Panc1 (cell line): ENCODE measurements at regions not wholly inside any gene's neighbourhood (a gene's known extent, or its start where the extent isn't known, plus 50 kb on each side); places are given as distances from the start of the nearest gene placed in this dataset.

Experiments
- ATAC-seq: fragments of 200-7000 bp; cut with Tn5 transposase; 2 replicates; pipeline ENCODE4 v1.9.1; 2020; ENCODE audit warnings: mild to moderate bottlenecking, moderate library complexity
- BruUV-seq: library from RNA; stranded (reverse); fragments of 400-500 nt; replicated peaks from 2 replicates; lab custom pipeline; 2021; lab: Mats Ljungman, UMichigan
- CTCF ChIA-PET: fragments of 300-600 bp; sonication (Branson Sonifier 250); formaldehyde crosslinking; loops from one replicate; lab custom pipeline; 2022; ENCODE audit warnings: antibody characterized with exemption; lab: Charles Lee
- POLR2A ChIA-PET: fragments of 300-600 bp; sonication (Branson Sonifier 250); formaldehyde crosslinking; loops from one replicate; lab custom pipeline; 2022; ENCODE audit warnings: antibody characterized with exemption; lab: Charles Lee
- DNase-seq: peaks from one replicate; pipeline ENCODE4 v3.0.0-alpha.2; 2010; ENCODE audit warnings: low read depth, low spot score
- H3K27ac ChIP-seq: 2 replicates; pipeline ENCODE4 v1.5.1; 2011; ENCODE audit warnings: mild to moderate bottlenecking, low read length, inconsistent platforms
- H3K27me3 ChIP-seq: fragments of 200-500 bp; sonication (Bioruptor generic); 2 replicates; pipeline ENCODE4 v1.6.0; 2014; ENCODE audit warnings: low read length, inconsistent platforms; ENCODE audit not compliant: control insufficient read depth, insufficient read depth
- H3K36me3 ChIP-seq: fragments of 200-500 bp; sonication (Bioruptor generic); 2 replicates; pipeline ENCODE4 v1.5.1; 2014; ENCODE audit warnings: inconsistent platforms, mild to moderate bottlenecking, low read length, moderate library complexity; ENCODE audit not compliant: control insufficient read depth, insufficient read depth
- H3K4me1 ChIP-seq: 2 replicates; pipeline ENCODE4 v1.5.1; 2011; ENCODE audit warnings: inconsistent platforms, mild to moderate bottlenecking, low read length, moderate library complexity; ENCODE audit not compliant: control insufficient read depth, insufficient read depth
- H3K4me3 ChIP-seq, 2 experiments: 2 replicates each; pipeline ENCODE4 v1.5.1; 2011 to 2012; ENCODE audit warnings: low read depth in 2 of 2, low read length in 2 of 2, mild to moderate bottlenecking in 2 of 2, inconsistent platforms in 1 of 2, moderate library complexity in 1 of 2
- H3K9me3 ChIP-seq: fragments of 200-500 bp; sonication (Bioruptor generic); 2 replicates; pipeline ENCODE4 v1.5.1; 2014; ENCODE audit warnings: low read depth, mild to moderate bottlenecking, inconsistent platforms, low read length, moderate library complexity; ENCODE audit not compliant: control insufficient read depth, insufficient read depth
- POLR2AphosphoS5 ChIP-seq: IDR thresholded peaks from 2 replicates; pipeline ENCODE4 v1.6.1; 2012; ENCODE audit warnings: mild to moderate bottlenecking, low read depth, low read length, moderate library complexity
- SIN3A ChIP-seq: IDR thresholded peaks from 2 replicates; pipeline ENCODE4 v1.6.1; 2012; ENCODE audit warnings: low read depth, mild to moderate bottlenecking, low read length, moderate library complexity, borderline replicate concordance; ENCODE audit not compliant: insufficient read depth
- TCF7L2 ChIP-seq: IDR thresholded peaks from 2 replicates; pipeline ENCODE4 v1.6.1; 2011; ENCODE audit warnings: mild to moderate bottlenecking, low read depth, low read length, inconsistent platforms
- in situ Hi-C: cut with HindIII; loops from 2 replicates; pipeline ENCODE4 v1.10.0; 2016; ENCODE audit warnings: low sequenced_read_pairs, low pct_unique_long_range_greater_than_20kb
- intact Hi-C: fragments of 100-400 bp; cut with micrococcal nuclease; formaldehyde crosslinking; loops from one replicate; pipeline ENCODE4 v1.10.0; 2022; ENCODE audit not compliant: unreplicated experiment
- TF ChIP-seq, protein P1 (sequence below), 2 experiments: IDR thresholded peaks; 2 replicates each; pipeline ENCODE4 v1.6.1; 2011 to 2012; ENCODE audit warnings: low read depth in 2 of 2, control low read depth in 1 of 2, low read length in 1 of 2, mild to moderate bottlenecking in 1 of 2, moderate library complexity in 1 of 2; ENCODE audit not compliant: insufficient read depth in 1 of 2
- TF ChIP-seq, protein P2 (sequence below): fragments of 450-650 bp; IDR thresholded peaks from 2 replicates; pipeline ENCODE4 v1.5.1; 2017; ENCODE audit warnings: mild to moderate bottlenecking

DNA sequence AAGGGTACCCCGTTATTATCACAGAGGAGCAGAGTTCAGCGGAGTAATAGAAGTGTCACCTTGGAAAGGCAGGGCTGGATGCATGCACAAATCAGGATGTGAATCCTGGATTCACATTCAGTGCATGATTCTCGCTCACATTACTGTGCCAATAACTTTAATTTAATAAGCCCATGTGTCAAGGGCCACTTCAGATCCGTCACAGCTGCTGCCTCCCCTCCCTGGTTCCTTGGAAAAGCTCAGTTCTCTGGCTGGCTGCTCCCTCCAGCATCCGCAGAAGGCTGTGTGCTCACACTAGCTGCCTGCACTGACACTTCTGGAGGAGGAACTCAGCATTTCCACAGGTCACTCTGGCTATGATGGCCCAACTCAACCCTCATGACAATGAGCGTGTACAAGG is 256.8 kb upstream of the ADAMTS16 start:
- no peaks in the 10 kb centered on the region for H3K9me3 ChIP-seq
- ChIA-PET CTCF (no interaction called here), POLR2A (no interaction called here)
- in situ Hi-C loops (no loop called here), intact Hi-C loops (no loop called here)
- BruUV-seq, result no TSS peak
- TF ChIP-seq, protein P1, sequence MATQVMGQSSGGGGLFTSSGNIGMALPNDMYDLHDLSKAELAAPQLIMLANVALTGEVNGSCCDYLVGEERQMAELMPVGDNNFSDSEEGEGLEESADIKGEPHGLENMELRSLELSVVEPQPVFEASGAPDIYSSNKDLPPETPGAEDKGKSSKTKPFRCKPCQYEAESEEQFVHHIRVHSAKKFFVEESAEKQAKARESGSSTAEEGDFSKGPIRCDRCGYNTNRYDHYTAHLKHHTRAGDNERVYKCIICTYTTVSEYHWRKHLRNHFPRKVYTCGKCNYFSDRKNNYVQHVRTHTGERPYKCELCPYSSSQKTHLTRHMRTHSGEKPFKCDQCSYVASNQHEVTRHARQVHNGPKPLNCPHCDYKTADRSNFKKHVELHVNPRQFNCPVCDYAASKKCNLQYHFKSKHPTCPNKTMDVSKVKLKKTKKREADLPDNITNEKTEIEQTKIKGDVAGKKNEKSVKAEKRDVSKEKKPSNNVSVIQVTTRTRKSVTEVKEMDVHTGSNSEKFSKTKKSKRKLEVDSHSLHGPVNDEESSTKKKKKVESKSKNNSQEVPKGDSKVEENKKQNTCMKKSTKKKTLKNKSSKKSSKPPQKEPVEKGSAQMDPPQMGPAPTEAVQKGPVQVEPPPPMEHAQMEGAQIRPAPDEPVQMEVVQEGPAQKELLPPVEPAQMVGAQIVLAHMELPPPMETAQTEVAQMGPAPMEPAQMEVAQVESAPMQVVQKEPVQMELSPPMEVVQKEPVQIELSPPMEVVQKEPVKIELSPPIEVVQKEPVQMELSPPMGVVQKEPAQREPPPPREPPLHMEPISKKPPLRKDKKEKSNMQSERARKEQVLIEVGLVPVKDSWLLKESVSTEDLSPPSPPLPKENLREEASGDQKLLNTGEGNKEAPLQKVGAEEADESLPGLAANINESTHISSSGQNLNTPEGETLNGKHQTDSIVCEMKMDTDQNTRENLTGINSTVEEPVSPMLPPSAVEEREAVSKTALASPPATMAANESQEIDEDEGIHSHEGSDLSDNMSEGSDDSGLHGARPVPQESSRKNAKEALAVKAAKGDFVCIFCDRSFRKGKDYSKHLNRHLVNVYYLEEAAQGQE (IDR thresholded peaks at IDR 0.05; ENCODE audit: insufficient read depth in 1 of 2, low read depth in 2 of 2, low read length in 1 of 2), result no peak
- TF ChIP-seq SIN3A (no peak), TCF7L2 (no peak), POLR2AphosphoS5 (no peak)
- TF ChIP-seq, protein P2, sequence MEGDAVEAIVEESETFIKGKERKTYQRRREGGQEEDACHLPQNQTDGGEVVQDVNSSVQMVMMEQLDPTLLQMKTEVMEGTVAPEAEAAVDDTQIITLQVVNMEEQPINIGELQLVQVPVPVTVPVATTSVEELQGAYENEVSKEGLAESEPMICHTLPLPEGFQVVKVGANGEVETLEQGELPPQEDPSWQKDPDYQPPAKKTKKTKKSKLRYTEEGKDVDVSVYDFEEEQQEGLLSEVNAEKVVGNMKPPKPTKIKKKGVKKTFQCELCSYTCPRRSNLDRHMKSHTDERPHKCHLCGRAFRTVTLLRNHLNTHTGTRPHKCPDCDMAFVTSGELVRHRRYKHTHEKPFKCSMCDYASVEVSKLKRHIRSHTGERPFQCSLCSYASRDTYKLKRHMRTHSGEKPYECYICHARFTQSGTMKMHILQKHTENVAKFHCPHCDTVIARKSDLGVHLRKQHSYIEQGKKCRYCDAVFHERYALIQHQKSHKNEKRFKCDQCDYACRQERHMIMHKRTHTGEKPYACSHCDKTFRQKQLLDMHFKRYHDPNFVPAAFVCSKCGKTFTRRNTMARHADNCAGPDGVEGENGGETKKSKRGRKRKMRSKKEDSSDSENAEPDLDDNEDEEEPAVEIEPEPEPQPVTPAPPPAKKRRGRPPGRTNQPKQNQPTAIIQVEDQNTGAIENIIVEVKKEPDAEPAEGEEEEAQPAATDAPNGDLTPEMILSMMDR, result no peak
- ATAC-seq (no peak), DNase-seq (no peak)
- H3K36me3 ChIP-seq, result no peaks in the 10 kb centered on the region
- no peaks in the 10 kb centered on the region for H3K4me1 ChIP-seq
- H3K27me3 ChIP-seq, result no peaks in the 10 kb centered on the region
- no peak overlapping the region for H3K27ac ChIP-seq
- H3K4me3 ChIP-seq, result no peak overlapping the region

DNA sequence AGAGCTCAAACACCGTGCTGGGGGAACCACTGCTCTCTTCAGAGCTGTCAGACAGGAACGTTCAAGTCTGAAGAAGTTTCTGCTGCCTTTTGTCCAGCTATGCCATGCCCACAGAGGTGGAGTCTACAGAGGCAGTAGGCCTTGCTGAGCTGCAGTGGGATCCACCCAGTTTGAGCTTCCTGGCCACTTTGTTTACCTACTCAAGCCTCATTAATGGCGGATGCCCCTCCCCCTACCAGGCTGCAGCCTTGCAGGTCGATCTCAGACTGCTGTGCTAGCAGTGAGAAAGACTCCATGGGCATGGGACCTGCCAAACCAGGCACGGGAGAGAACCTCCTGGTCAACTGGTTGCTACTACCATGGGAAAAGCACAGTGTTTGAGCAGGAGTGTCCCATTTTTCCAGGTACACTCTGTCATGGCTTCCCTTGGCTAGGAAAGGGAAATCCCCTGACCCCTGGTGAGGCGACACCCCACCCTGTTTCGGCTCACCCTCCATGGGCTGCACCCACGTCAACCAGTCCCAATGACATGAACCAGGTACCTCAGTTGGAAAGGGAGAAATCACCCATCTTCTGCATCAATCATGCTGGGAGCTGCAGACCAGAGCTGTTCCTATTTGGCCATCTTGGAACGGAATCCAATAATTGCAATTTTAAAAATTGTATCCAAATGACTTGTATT is 246.9 kb upstream of the ADAMTS16 start:
- CTCF ChIA-PET, result no interaction called here
- TF ChIP-seq TCF7L2, result no peak
- TF ChIP-seq SIN3A, result no peak
- no peak for TF ChIP-seq POLR2AphosphoS5
- POLR2A ChIA-PET, result no interaction called here
- intact Hi-C loops (no loop called here), in situ Hi-C loops (no loop called here)
- no peak for ATAC-seq
- no peak overlapping the region for H3K27ac ChIP-seq
- H3K4me1 ChIP-seq, result no peaks in the 10 kb centered on the region
- H3K36me3 ChIP-seq, result no peaks in the 10 kb centered on the region
- no peak overlapping the region for H3K4me3 ChIP-seq
- DNase-seq, result no peak
- BruUV-seq, result no TSS peak
- no peaks in the 10 kb centered on the region for H3K9me3 ChIP-seq
- no peaks in the 10 kb centered on the region for H3K27me3 ChIP-seq

DNA sequence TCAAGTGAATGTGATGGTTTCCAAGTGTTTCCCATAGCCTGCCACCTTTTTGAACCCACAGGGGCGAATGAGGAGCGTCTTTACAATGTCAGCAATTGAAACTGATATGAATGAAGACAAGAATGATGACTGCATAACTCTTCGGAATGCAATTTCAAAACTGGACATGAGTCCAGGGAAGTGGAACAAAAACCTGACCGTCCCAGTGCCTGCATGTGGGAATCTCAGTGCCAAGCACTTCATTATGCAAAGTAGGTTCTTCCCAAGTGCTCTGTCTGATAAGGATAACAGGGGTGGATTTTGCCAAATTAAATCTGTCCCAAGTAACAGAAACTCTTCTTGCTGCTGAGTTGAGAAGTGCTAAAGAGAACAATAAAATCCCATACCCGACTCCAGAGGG is 243.8 kb upstream of the ADAMTS16 start:
- DNase-seq (no peak), ATAC-seq (no peak)
- TF ChIP-seq POLR2AphosphoS5, result no peak
- TF ChIP-seq, protein P1 (IDR thresholded peaks at IDR 0.05; ENCODE audit: insufficient read depth in 1 of 2, low read depth in 2 of 2, low read length in 1 of 2), result no peak
- TF ChIP-seq SIN3A, result no peak
- TF ChIP-seq TCF7L2, result no peak
- TF ChIP-seq, protein P2, result no peak
- Histone ChIP-seq H3K27ac (no peak overlapping the region), H3K4me3 (no peak overlapping the region), H3K36me3 (no peaks in the 10 kb centered on the region), H3K4me1 (no peaks in the 10 kb centered on the region), H3K27me3 (no peaks in the 10 kb centered on the region), H3K9me3 (no peaks in the 10 kb centered on the region)
- no TSS peak for BruUV-seq
- ChIA-PET CTCF (no interaction called here), POLR2A (no interaction called here)
- intact Hi-C loops (no loop called here), in situ Hi-C loops (no loop called here)
